ENCODE measurements at regions not wholly inside any gene's neighbourhood (a gene's known extent, or its start where the extent isn't known, plus 50 kb on each side); places are given as distances from the start of the nearest gene placed in this dataset.

GRCh38 chr22:48431014-48431413 lies 1396.7 kb downstream of the BRD1 start:
- ATAC-seq (replicated peaks in 6 of 8) = peak in 1 of 8 experiments; percentile 36
- H3K27ac ChIP-seq = no peak overlapping the region
- H3K4me1 ChIP-seq (replicated peaks in 1 of 2) = no peaks in the 10 kb centered on the region
- no peak overlapping the region for H3K4me3 ChIP-seq
- in situ Hi-C loops (cut with MboI; ENCODE audit: low pct_unique_long_range_greater_than_20kb in 2 of 9, low sequenced_read_pairs in 9 of 9, unreplicated experiment in 9 of 9) = no loop called here
- 14 to 89% (median 70%) methylated on average over 3 to 8 of the region's 10 CpGs; no CpG with 5 or more reads in 2 of the 10 experiments for WGBS, 10 experiments

- no peak for ATAC-seq (replicated peaks in 6 of 8)
- H3K27ac ChIP-seq = no peak overlapping the region
- in situ Hi-C loops (cut with MboI; ENCODE audit: low pct_unique_long_range_greater_than_20kb in 2 of 9, low sequenced_read_pairs in 9 of 9, unreplicated experiment in 9 of 9) = no loop called here
- H3K4me3 ChIP-seq = no peak overlapping the region
- WGBS, 10 experiments = 17 to 86% (median 64%) methylated on average over 1 to 5 of the region's 12 CpGs; no CpG with 5 or more reads in 4 of the 10 experiments
- H3K4me1 ChIP-seq (replicated peaks in 1 of 2) = no peaks in the 10 kb centered on the region
Measured at GRCh38 chr22:48429446-48430020, 1398.1 kb downstream of the BRD1 start.

- Histone ChIP-seq H3K4me3 (no peak overlapping the region), H3K4me1 (replicated peaks in 1 of 2) (no peaks in the 10 kb centered on the region), H3K27ac (no peak overlapping the region)
- 0 to 73% (median 56%) methylated on average over 1 to 12 of the region's 18 CpGs for WGBS, 10 experiments
- in situ Hi-C loops (cut with MboI; ENCODE audit: low pct_unique_long_range_greater_than_20kb in 2 of 9, low sequenced_read_pairs in 9 of 9, unreplicated experiment in 9 of 9) = no loop called here
- ATAC-seq (replicated peaks in 6 of 8) = peak in 2 of 8 experiments; percentile 53 to 78
Measured at GRCh38 chr22:48428631-48429371, 1398.9 kb downstream of the BRD1 start.

- Histone ChIP-seq H3K4me3 (no peak overlapping the region), H3K27ac (no peak overlapping the region), H3K4me1 (replicated peaks in 1 of 2) (no peaks in the 10 kb centered on the region)
- WGBS, 10 experiments = 0 to 100% (median 64%) methylated on average over 1 to 6 of the region's 15 CpGs; no CpG with 5 or more reads in 4 of the 10 experiments
- in situ Hi-C loops (cut with MboI; ENCODE audit: low pct_unique_long_range_greater_than_20kb in 2 of 9, low sequenced_read_pairs in 9 of 9, unreplicated experiment in 9 of 9) = no loop called here
- no peak for ATAC-seq (replicated peaks in 6 of 8)
Measured at GRCh38 chr22:48427731-48428211, 1399.9 kb downstream of the BRD1 start.

- in situ Hi-C loops (cut with MboI; ENCODE audit: low pct_unique_long_range_greater_than_20kb in 2 of 9, low sequenced_read_pairs in 9 of 9, unreplicated experiment in 9 of 9) = no loop called here
- Histone ChIP-seq H3K27ac (no peak overlapping the region), H3K4me1 (replicated peaks in 1 of 2) (no peaks in the 10 kb centered on the region), H3K4me3 (no peak overlapping the region)
- WGBS, 10 experiments = 11 to 100% (median 60%) methylated on average over 1 to 4 of the region's 18 CpGs; no CpG with 5 or more reads in 5 of the 10 experiments
- no peak for ATAC-seq (replicated peaks in 6 of 8)
Measured at GRCh38 chr22:48426466-48427380, 1401.0 kb downstream of the BRD1 start.

GRCh38 chr22:48425641-48426040 lies 1402.0 kb downstream of the BRD1 start:
- Histone ChIP-seq H3K4me3 (no peak overlapping the region), H3K4me1 (replicated peaks in 1 of 2) (no peaks in the 10 kb centered on the region), H3K27ac (no peak overlapping the region)
- no peak for ATAC-seq (replicated peaks in 6 of 8)
- 10 to 96% (median 60%) methylated on average over 1 to 7 of the region's 12 CpGs; no CpG with 5 or more reads in 3 of the 10 experiments for WGBS, 10 experiments
- in situ Hi-C loops (cut with MboI; ENCODE audit: low pct_unique_long_range_greater_than_20kb in 2 of 9, low sequenced_read_pairs in 9 of 9, unreplicated experiment in 9 of 9) = no loop called here

GRCh38 chr22:48425091-48425506 lies 1402.6 kb downstream of the BRD1 start:
- in situ Hi-C loops (cut with MboI; ENCODE audit: low pct_unique_long_range_greater_than_20kb in 2 of 9, low sequenced_read_pairs in 9 of 9, unreplicated experiment in 9 of 9) = no loop called here
- no peak for ATAC-seq (replicated peaks in 6 of 8)
- H3K27ac ChIP-seq = no peak overlapping the region
- WGBS, 10 experiments = 60 to 80% (median 80%) methylated on average over 1 of the region's 15 CpGs; no CpG with 5 or more reads in 7 of the 10 experiments
- no peaks in the 10 kb centered on the region for H3K4me1 ChIP-seq (replicated peaks in 1 of 2)
- H3K4me3 ChIP-seq = no peak overlapping the region

- Histone ChIP-seq H3K27ac (no peak overlapping the region), H3K4me1 (replicated peaks in 1 of 2) (no peaks in the 10 kb centered on the region), H3K4me3 (no peak overlapping the region)
- ATAC-seq (replicated peaks in 6 of 8) = no peak
- in situ Hi-C loops (cut with MboI; ENCODE audit: low pct_unique_long_range_greater_than_20kb in 2 of 9, low sequenced_read_pairs in 9 of 9, unreplicated experiment in 9 of 9) = no loop called here
- WGBS, 10 experiments = 58 to 100% (median 75%) methylated on average over 1 to 4 of the region's 5 CpGs; no CpG with 5 or more reads in 7 of the 10 experiments
Measured at GRCh38 chr22:48424661-48425060, 1403.0 kb downstream of the BRD1 start.

GRCh38 chr22:48424201-48424627 lies 1403.5 kb downstream of the BRD1 start:
- 59 to 93% (median 75%) methylated on average over 3 to 8 of the region's 18 CpGs; no CpG with 5 or more reads in 5 of the 10 experiments for WGBS, 10 experiments
- no peak for ATAC-seq (replicated peaks in 6 of 8)
- H3K4me1 ChIP-seq (replicated peaks in 1 of 2) = no peaks in the 10 kb centered on the region
- in situ Hi-C loops (cut with MboI; ENCODE audit: low pct_unique_long_range_greater_than_20kb in 2 of 9, low sequenced_read_pairs in 9 of 9, unreplicated experiment in 9 of 9) = no loop called here
- no peak overlapping the region for H3K4me3 ChIP-seq
- no peak overlapping the region for H3K27ac ChIP-seq

GRCh38 chr22:48423481-48423911 lies 1404.2 kb downstream of the BRD1 start:
- 0 to 58% (median 7%) methylated on average over 1 to 7 of the region's 8 CpGs; no CpG with 5 or more reads in 3 of the 10 experiments for WGBS, 10 experiments
- in situ Hi-C loops (cut with MboI; ENCODE audit: low pct_unique_long_range_greater_than_20kb in 2 of 9, low sequenced_read_pairs in 9 of 9, unreplicated experiment in 9 of 9) = no loop called here
- no peaks in the 10 kb centered on the region for H3K4me1 ChIP-seq (replicated peaks in 1 of 2)
- H3K27ac ChIP-seq = no peak overlapping the region
- peak in 2 of 8 experiments; percentile 78 to 86 for ATAC-seq (replicated peaks in 6 of 8)
- H3K4me3 ChIP-seq = no peak overlapping the region

- WGBS, 10 experiments = 0 to 61% (median 27%) methylated on average over 1 to 5 of the region's 7 CpGs; no CpG with 5 or more reads in 3 of the 10 experiments
- H3K27ac ChIP-seq = no peak overlapping the region
- no peak for ATAC-seq (replicated peaks in 6 of 8)
- H3K4me3 ChIP-seq = no peak overlapping the region
- in situ Hi-C loops (cut with MboI; ENCODE audit: low pct_unique_long_range_greater_than_20kb in 2 of 9, low sequenced_read_pairs in 9 of 9, unreplicated experiment in 9 of 9) = no loop called here
- no peaks in the 10 kb centered on the region for H3K4me1 ChIP-seq (replicated peaks in 1 of 2)
Measured at GRCh38 chr22:48422900-48423480, 1404.7 kb downstream of the BRD1 start.

- H3K4me1 ChIP-seq (replicated peaks in 1 of 2) = no peaks in the 10 kb centered on the region
- 33 to 93% (median 71%) methylated on average over 1 to 10 of the region's 10 CpGs for WGBS, 10 experiments
- H3K4me3 ChIP-seq = no peak overlapping the region
- ATAC-seq (replicated peaks in 6 of 8) = no peak
- in situ Hi-C loops (cut with MboI; ENCODE audit: low pct_unique_long_range_greater_than_20kb in 2 of 9, low sequenced_read_pairs in 9 of 9, unreplicated experiment in 9 of 9) = no loop called here
- no peak overlapping the region for H3K27ac ChIP-seq
Measured at GRCh38 chr22:48418831-48419230, 1408.8 kb downstream of the BRD1 start.
